ENCODE measurements at regions not wholly inside any gene's neighbourhood (a gene's known extent, or its start where the extent isn't known, plus 50 kb on each side); places are given as distances from the start of the nearest gene placed in this dataset.

- DNase-seq (ENCODE audit: extremely low read depth, low read depth) = no peak
- no peak for TF ChIP-seq CTCF (IDR thresholded peaks at IDR 0.05; ENCODE audit: low read depth, low read length)
These were observed 277.8 kb downstream of the ALX1 start for GRCh38 chr12:85557850-85558249.

DNA sequence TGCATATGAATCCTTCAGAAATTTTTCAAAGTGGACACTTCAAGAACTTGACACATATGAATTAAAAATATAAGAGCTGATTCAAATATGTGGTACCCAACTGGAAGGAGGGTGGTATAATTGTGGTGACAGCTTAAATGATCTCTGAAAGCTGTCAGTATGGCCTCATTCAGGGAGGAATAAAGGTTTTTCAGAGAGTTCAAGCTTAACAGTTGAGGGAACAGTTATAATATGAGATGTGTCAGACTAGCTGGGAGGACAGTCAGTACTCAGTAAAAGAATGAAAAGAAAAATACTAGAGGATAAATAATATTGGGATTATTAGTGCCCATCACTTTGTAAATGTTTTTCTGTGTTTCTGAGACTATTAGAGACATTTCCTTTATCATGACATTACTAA is 277.5 kb downstream of the RASSF9 start:
- no peak for DNase-seq (ENCODE audit: extremely low read depth, low read depth)
- TF ChIP-seq CTCF (IDR thresholded peaks at IDR 0.05; ENCODE audit: low read depth, low read length) = no peak

DNA sequence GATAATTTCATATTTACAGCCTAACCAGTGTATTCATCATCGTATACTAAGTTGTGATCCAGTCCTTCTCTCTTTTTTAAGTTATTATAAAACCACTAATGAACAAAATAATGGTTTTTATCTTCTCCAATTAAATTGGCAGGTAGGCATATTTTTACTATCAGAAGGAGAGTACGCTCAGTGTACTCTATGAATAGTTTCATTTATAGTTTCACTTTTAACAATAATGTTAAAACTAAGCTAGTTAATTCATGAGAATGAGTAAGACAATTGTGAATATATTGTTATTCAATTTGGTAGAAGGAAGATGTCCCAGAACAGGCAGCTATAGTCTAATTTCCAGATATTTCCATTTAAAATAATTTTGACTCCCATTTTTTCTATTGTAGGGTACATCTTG is 277.1 kb downstream of the RASSF9 start:
- TF ChIP-seq CTCF (IDR thresholded peaks at IDR 0.05; ENCODE audit: low read depth, low read length) = no peak
- no peak for DNase-seq (ENCODE audit: extremely low read depth, low read depth)

DNA sequence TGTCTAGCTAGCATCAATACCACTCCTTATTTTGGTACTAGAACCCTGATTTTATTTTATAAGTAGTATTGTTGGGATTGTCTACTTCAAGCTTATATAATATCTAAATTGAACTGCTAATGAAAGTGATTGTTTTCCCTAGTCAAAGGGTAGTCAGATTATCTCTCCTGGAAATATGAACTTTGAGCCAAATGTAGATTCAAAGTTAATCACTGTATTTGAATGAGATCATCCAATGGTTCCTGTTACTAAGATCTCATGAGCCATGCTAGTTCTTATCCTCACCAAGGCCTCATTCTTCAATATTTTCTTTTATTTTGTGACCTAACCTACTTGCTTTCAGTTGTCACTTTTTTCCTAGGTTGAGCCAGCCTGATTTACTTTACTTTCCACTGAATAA is 276.7 kb downstream of the RASSF9 start:
- DNase-seq (ENCODE audit: extremely low read depth, low read depth) = no peak
- no peak for TF ChIP-seq CTCF (IDR thresholded peaks at IDR 0.05; ENCODE audit: low read depth, low read length)

DNA sequence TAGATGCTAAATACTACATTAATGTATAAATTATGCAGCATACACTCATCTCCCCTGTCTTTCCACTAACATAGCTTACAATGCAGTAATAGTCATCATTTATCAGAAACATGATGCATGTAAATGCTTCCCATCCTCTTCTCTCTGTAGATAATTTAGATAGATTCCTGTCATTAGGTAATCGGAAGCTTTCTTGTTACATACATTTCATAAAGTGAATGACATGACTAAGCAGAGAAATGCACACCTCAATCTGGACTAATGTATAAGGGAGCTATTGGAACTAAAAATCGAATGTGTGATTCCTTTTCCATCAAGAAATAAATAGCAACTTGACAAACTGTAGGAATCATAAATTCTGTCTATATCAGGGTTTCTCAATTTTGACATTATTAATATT is 273.4 kb downstream of the RASSF9 start:
- DNase-seq (ENCODE audit: extremely low read depth, low read depth) = no peak
- no peak for TF ChIP-seq CTCF (IDR thresholded peaks at IDR 0.05; ENCODE audit: low read depth, low read length)

- no peak for DNase-seq (ENCODE audit: extremely low read depth, low read depth)
- TF ChIP-seq CTCF (IDR thresholded peaks at IDR 0.05; ENCODE audit: low read depth, low read length) = no peak
These were observed 271.4 kb downstream of the RASSF9 start for GRCh38 chr12:85564786-85565185.

DNA sequence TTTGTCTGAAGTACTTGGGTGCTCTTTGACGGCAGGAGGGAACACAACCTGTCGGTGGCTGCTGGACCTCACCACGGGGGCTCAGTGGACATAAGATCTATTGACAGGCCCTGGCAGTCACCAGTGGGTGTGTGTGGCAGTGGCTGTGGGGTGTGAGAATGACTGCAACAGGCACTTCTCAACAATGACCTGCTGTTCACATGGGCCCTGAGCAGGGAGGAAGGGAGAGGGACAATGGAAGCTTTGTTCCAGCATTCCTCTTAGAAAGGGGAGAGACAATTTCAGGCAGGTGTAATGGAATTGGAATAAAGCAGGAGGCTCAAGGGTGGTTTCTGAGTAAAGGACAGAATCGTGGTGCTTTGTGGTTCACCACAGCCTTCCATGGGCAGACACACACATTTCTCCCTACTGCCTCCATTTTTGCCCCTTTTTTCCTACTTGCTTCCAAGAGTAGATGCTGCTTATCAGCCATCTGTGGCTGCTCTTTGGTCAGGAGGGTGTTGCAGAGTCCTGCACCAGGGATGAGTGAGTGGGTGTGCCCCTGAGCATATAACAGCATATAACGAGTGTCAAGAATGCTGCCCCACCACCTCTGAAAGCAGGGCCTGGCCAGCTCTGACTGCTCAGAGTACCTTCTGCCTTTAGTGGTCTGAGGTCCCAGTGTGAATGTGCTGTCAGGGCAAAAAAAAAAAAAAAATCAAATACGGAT is 267.7 kb downstream of the RASSF9 start:
- no peak for TF ChIP-seq CTCF (IDR thresholded peaks at IDR 0.05; ENCODE audit: low read depth, low read length)
- no peak for DNase-seq (ENCODE audit: extremely low read depth, low read depth)
